Neural cell (in vitro differentiated cells): ENCODE measurements at regions not wholly inside any gene's neighbourhood (a gene's known extent, or its start where the extent isn't known, plus 50 kb on each side); places are given as distances from the start of the nearest gene placed in this dataset.

Experiments used
- EP300 ChIP-seq: fragments of 450-650 bp; conservative IDR thresholded peaks from 2 replicates; pipeline ENCODE4 v1.6.1; 2014; ENCODE audit warnings: antibody characterized with exemption, mild to moderate bottlenecking, moderate library complexity; ENCODE audit not compliant: poor library complexity, severe bottlenecking
- EZH2 ChIP-seq: fragments of 200-600, 300-800 bp; shearing (Covaris generic), sonication (generic); IDR thresholded peaks from 2 replicates; pipeline ENCODE4 v1.6.1; 2014; ENCODE audit warnings: antibody characterized with exemption, low read length, borderline replicate concordance, mild to moderate bottlenecking; ENCODE audit not compliant: insufficient read depth, poor library complexity, severe bottlenecking
- MXI1 ChIP-seq: fragments of 450-650 bp; conservative IDR thresholded peaks from 2 replicates; pipeline ENCODE4 v1.6.1; 2014; ENCODE audit warnings: antibody characterized with exemption, mild to moderate bottlenecking; ENCODE audit not compliant: poor library complexity, severe bottlenecking
- POLR2AphosphoS5 ChIP-seq: IDR thresholded peaks from 2 replicates; pipeline ENCODE4 v1.6.1; 2012
- RAD21 ChIP-seq: fragments of 450-650 bp; conservative IDR thresholded peaks from 2 replicates; pipeline ENCODE4 v1.6.1; 2014; ENCODE audit warnings: antibody characterized with exemption, mild to moderate bottlenecking, moderate library complexity
- SMC3 ChIP-seq: fragments of 450-650 bp; conservative IDR thresholded peaks from 2 replicates; pipeline ENCODE4 v1.6.1; 2014; ENCODE audit warnings: antibody characterized with exemption, mild to moderate bottlenecking, moderate library complexity; ENCODE audit not compliant: poor library complexity
- TAF1 ChIP-seq: IDR thresholded peaks from 2 replicates; pipeline ENCODE4 v1.6.1; 2012; ENCODE audit warnings: low read depth
- TF ChIP-seq, protein P1 (sequence below): fragments of 450-650 bp; IDR thresholded peaks from 2 replicates; pipeline ENCODE4 v1.5.1; 2014; ENCODE audit warnings: antibody characterized with exemption, mild to moderate bottlenecking, moderate library complexity; ENCODE audit not compliant: poor library complexity, severe bottlenecking
- TF ChIP-seq, protein P2 (sequence below): IDR thresholded peaks from 2 replicates; pipeline ENCODE4 v1.6.1; 2012; ENCODE audit warnings: borderline replicate concordance

DNA sequence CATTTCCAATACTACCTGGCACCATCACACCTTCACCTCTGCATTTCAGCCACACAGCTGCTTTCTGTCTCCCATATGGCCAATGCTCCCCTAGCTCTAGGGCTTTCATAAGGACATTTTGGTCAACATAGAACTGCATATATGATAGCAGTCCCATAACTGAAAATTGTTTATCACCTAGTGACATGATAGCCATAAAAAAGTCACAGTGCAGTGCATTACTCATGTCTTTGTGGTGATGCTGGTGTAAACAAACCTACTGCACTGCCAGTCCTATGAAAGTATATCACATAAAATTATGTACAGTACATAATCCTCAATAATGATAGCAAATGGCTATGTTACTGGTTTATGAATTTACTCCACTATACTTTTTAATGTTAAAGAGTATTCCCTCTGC, 221.0 kb downstream of the NAF1 start:
- TF ChIP-seq POLR2AphosphoS5 (no peak), EZH2 (no peak), EP300 (no peak), TAF1 (no peak), SMC3 (no peak), RAD21 (no peak), MXI1 (no peak)
- TF ChIP-seq, protein P1, sequence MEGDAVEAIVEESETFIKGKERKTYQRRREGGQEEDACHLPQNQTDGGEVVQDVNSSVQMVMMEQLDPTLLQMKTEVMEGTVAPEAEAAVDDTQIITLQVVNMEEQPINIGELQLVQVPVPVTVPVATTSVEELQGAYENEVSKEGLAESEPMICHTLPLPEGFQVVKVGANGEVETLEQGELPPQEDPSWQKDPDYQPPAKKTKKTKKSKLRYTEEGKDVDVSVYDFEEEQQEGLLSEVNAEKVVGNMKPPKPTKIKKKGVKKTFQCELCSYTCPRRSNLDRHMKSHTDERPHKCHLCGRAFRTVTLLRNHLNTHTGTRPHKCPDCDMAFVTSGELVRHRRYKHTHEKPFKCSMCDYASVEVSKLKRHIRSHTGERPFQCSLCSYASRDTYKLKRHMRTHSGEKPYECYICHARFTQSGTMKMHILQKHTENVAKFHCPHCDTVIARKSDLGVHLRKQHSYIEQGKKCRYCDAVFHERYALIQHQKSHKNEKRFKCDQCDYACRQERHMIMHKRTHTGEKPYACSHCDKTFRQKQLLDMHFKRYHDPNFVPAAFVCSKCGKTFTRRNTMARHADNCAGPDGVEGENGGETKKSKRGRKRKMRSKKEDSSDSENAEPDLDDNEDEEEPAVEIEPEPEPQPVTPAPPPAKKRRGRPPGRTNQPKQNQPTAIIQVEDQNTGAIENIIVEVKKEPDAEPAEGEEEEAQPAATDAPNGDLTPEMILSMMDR, result no peak
- TF ChIP-seq, protein P2, sequence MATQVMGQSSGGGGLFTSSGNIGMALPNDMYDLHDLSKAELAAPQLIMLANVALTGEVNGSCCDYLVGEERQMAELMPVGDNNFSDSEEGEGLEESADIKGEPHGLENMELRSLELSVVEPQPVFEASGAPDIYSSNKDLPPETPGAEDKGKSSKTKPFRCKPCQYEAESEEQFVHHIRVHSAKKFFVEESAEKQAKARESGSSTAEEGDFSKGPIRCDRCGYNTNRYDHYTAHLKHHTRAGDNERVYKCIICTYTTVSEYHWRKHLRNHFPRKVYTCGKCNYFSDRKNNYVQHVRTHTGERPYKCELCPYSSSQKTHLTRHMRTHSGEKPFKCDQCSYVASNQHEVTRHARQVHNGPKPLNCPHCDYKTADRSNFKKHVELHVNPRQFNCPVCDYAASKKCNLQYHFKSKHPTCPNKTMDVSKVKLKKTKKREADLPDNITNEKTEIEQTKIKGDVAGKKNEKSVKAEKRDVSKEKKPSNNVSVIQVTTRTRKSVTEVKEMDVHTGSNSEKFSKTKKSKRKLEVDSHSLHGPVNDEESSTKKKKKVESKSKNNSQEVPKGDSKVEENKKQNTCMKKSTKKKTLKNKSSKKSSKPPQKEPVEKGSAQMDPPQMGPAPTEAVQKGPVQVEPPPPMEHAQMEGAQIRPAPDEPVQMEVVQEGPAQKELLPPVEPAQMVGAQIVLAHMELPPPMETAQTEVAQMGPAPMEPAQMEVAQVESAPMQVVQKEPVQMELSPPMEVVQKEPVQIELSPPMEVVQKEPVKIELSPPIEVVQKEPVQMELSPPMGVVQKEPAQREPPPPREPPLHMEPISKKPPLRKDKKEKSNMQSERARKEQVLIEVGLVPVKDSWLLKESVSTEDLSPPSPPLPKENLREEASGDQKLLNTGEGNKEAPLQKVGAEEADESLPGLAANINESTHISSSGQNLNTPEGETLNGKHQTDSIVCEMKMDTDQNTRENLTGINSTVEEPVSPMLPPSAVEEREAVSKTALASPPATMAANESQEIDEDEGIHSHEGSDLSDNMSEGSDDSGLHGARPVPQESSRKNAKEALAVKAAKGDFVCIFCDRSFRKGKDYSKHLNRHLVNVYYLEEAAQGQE, result no peak
